ENCODE measurements at regions not wholly inside any gene's neighbourhood (a gene's known extent, or its start where the extent isn't known, plus 50 kb on each side); places are given as distances from the start of the nearest gene placed in this dataset.

- TF ChIP-seq PRDM10 (tag by site-specific recombination; IDR thresholded peaks at IDR 0.05): no peak
- TF ChIP-seq CTCF (tag by site-specific recombination; IDR thresholded peaks at IDR 0.05): no peak
- no peak for TF ChIP-seq TCF7L2 (IDR thresholded peaks at IDR 0.05; ENCODE audit: borderline replicate concordance, low read depth, low read length)
- TF ChIP-seq ZNF26 (tag by site-specific recombination; IDR thresholded peaks at IDR 0.05): no peak
- no peak for TF ChIP-seq ZNF398 (tag by site-specific recombination; IDR thresholded peaks at IDR 0.05)
- TF ChIP-seq PATZ1 (tag by site-specific recombination; IDR thresholded peaks at IDR 0.05): no peak
- TF ChIP-seq ZFP41 (tag by site-specific recombination; IDR thresholded peaks at IDR 0.05; ENCODE audit: borderline replicate concordance): no peak
- TF ChIP-seq ZNF10 (tag by site-specific recombination; IDR thresholded peaks at IDR 0.05): no peak
- no peak for TF ChIP-seq PBX3 (CRISPR knock-in tag; IDR thresholded peaks at IDR 0.05)
- no peak for TF ChIP-seq ZSCAN5A (tag by site-specific recombination; IDR thresholded peaks at IDR 0.05)
Measured at GRCh38 chr14:27938392-27938791, 828.2 kb upstream of the FOXG1 start.

Data from HEK293 (cell line).